HG02884 (cell line): ENCODE measurements at regions not wholly inside any gene's neighbourhood (a gene's known extent, or its start where the extent isn't known, plus 50 kb on each side); places are given as distances from the start of the nearest gene placed in this dataset.

ENCODE experiments used
- ATAC-seq: cut with Tn5 transposase; IDR thresholded peaks from one replicate; pipeline ENCODE4 v1.9.1; 2021; ENCODE audit warnings: mild to moderate bottlenecking, moderate library complexity; ENCODE audit not compliant: unreplicated experiment

DNA sequence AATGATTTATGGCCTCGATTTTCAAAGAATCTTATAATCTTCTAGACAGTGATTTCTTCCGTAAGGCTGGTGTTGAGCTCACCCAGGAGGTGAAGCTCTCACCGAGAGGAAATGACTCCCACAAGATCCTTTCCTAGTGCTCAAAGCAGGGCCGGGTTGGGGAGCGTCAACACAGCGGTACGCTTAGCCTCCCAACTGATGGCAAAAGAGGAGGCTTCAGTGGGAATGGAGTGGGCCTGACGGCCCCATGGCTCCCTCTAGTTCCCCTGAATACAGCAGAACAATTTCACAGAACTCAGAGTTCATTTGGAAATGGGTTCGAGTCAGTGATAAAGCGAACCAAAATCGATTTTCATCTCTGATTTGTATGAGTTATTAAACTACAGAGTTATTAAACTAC is 449.5 kb downstream of the KLF12 start:
- ATAC-seq = no peak

DNA sequence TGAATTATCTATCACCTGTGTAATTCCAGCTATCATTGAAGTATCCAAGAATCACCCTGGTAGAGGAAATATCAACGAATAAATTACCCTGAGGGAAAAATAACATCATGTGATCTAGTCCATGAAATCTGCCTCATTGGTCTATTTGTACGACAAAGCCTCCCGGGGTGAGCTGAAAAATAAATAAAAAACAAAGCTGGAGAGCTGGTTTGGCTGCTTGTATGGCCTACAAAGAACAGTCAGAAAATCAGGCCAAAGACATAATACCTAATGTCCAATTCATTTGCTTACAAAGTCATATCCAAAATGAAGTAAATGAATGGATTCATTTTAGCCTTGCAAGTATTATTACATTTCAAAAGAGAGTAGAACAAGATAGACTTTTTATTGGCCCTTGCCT is 449.9 kb downstream of the KLF12 start:
- ATAC-seq = no peak

DNA sequence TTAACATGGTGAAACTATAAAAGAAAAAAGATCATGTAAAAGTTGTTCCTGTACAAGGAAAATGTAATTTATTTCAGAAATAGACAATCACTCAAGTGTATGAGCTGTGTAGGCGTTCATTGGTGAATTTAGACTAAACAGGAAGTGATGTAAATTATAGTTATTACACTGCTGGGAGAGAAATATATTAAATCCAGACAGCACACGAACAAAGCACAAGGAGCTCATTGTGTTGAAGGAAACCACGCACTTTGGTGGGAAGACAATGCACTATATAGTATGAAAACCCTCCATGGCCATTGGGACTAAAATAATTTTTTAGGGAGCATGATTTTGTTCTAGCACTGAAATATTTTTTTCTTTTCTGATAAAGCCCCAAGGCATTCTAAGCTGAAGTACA is 450.5 kb downstream of the KLF12 start:
- no peak for ATAC-seq

DNA sequence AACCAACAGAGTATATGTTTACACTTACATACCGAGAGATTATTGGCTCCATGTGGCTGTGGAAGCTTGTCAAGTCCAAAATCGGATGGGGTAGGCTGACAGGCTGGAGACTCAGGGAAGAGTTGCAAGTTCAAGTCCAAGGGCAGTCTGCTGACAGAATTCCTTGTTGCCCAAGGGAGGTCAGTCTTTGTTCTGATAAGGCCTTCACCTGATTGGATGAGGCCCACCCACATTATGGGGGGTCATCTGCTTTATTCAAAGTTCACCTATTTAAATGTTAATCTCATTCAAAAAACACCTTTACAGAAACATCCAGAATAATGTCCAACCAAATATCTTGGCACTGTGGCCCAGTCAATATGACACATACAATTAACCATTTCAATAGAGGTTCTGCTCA is 452.4 kb downstream of the KLF12 start:
- ATAC-seq = no peak

DNA sequence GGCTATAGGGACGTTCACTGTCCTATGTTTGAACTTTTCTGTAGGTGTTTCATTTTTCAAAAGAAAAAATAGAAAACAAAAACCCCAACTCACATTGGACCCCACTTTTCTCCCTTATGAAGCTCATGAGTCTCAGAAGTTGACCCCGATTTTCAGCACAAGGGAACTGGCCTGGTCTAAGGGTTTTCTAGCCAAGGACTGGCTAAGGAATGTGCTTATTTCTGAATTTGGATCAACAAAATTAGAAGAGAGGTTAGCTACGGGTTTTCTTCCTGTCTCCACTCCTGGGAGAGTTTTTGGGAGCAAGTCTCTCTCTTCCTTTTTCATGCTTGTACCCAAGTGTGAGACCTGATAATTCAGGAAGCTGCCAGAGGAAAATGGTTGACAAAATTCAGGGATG is 453.2 kb downstream of the KLF12 start:
- ATAC-seq = no peak

DNA sequence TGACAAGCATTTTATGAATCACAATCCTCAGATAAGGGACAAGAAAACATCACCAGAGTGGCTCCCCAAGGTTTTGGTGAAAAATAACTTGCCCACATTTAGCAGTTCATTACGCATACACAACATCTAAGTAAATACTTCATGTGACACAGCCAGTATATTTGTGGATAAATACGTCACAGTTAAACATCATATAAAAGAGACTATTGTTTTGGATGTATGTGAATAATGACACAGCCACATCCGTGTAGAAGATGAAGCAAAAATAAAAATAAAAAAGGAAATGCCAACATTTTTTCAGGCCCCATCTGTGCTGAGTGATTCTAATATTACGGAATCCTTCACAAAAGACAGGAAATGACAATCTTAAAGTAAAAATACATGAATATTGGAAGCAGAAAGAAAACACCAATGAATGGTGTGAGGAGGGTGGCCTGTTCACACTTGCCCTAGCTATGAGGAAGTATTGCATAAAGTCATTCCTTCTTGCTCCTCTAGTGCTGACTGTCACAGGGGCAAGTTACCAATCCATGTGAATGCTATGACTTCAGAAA is 457.1 kb downstream of the KLF12 start:
- ATAC-seq = no peak

DNA sequence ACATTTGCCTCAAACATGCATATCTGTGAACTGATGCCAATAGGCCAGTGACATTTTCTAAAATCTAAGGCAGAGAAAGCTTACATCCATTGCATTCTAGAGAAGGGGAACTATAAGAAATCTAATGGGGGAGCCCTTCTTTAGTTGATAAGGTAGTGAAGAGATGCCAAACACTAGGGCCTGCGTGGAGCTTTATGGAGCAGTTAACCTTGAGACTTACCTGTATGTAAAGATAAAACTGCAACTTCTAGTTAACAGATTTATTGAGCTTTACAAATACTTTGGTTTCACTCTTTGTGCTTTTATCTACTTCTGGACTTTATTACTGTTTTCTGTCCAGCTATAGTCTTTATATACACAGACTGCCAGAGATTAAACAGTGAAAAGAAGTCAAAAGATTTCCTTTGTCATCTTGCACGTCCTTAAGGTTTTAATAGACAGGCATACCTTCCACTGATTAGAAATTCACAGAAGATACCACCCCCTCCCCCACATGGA is 457.6 kb downstream of the KLF12 start:
- no peak for ATAC-seq

DNA sequence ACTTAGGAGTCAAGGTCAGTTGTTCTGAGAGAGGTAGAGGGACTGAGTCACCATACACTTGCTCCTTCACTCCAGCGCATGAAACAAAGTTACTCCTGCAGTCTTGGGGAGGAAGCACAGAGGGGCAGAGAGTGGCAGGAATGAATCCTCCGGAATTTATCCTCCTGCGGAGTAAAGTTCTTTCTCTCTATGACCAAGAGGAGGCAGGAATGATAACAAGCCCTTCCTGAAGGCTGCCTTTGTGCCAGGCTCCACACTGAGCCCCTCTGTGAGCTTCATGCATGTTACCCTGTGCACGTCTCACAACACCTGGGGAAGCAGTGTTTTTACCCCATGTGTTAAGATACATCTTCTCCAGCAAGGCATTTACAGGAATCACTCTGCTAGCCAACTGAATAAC is 458.4 kb downstream of the KLF12 start:
- ATAC-seq = no peak

DNA sequence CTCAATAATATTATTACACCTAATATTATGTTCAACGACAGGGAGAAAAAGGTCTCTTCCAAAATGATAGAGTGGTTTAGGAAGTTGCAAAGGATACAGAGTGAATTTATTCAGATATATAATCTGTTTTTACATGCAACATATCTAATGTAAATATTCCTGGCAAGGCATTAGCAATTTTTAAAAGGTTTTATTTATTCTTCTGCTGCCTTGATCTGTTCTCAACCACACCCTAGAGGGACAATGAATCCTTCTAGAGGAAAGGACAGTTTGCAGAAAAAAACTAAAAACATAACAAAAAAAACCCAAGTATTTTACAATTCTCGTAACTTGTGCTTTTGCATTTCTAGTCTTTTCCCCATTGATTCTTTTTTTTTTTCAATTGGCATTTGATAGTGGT is 459.6 kb downstream of the KLF12 start:
- ATAC-seq = no peak

DNA sequence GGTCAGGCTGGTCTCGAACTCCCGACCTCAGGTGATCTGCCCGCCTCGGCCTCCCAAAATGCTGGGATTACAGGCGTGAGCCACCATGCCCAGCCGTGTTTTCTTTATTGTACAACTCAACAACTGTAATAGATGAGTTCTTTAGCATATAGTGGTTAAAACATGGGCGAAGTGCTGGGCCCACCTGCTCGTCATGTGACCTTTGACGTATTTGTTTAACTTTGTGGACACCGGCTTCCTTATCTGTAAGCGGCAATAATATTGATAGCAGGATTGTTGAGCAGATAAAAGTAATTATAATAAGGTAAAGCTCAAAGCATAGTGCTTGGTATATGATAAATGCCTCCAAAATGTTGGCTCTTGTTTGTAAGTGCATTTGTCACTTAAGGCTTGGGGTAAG is 460.3 kb downstream of the KLF12 start:
- ATAC-seq = no peak

DNA sequence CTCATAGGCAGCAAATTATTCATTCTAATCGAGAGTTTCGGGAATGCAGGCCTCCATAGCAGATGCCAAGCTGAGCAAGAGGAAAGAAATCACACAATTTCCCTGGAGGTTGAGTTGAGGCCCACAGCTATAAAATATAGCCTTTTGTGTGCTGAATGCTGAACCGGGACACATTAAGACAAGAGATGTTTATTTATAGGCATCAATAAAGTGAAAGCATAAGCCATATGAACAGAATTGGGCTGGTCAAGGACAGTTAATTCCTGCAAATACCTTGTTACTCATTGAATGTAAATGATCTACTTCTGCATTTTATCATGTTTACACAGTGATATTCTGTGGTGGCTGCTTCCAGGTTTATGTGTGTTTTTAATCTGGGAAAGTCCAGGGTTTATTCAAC is 461.7 kb downstream of the KLF12 start:
- no peak for ATAC-seq

DNA sequence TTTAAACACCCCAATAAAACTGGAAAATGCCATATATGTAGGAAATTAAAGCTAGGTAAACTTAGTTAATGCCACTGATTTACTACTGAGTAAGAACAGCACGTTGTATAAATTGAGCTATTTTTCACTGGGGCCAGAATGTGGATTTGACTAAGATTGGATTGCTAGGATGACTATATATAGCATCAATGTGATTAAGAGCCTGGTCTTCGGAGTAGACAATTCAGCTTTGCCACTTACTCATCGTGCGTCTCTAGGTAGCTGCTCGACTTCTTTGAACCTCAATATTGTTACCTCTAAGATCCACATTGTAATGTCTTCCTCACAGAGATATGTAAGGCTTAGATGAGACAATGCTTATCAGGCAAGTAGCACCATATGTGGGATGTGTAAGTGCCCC is 462.5 kb downstream of the KLF12 start:
- no peak for ATAC-seq

DNA sequence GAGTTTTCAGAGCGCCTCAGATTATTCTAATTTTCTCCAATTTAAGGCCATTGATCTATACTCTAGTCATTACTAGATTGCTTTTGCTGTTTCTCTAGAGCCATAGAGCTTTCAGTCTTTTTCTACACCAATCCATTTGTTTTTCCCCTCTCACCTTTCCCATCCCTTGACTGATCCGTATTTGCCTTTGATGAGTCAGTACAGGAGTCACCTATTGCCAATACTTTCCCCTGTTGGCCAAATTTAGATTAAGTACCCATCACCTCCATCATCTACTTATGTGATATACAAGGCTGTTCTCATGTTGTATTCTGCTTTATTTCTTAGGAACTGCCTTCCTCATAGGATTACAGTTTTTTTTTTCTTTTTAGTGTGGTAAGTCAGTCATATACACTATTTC is 463.2 kb downstream of the KLF12 start:
- no peak for ATAC-seq

DNA sequence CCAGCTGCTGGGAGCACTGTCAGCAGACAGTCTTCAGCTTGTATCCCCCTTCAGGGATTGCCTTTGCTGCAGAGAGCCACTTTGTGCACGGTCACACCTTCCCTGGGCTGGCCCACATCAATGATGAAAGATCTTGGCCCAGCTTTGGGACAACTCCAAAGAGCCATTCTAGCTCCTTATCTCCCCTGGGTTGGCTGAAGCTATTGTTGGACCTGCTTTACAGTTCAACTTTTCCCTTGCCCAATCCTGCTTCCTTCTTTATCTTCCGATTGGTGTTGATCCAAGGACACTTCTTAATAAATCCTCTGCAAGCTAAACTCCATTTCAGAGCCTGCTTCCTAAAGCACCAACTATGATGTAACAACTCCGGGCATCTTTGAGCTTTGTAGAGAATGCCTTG is 466.4 kb downstream of the KLF12 start:
- no peak for ATAC-seq

DNA sequence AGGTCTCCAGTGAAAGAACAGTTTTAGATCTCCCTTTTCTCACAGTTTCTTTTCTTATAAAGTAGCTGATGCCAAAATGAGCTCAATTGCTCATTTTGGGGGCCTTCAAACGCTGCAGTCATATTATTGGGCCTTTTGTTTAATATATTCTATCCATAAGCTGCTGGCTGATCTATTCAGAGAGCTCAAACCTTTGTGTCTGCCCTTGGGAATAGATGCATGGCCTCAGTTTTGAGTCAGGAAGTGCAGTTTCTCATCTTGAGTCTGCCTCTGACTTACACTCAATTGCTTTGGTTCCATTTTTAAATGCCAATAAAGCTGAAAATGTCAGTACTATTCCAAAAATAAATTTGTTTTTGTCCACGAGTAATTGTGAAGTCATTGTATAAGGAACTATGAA is 468.9 kb downstream of the KLF12 start:
- no peak for ATAC-seq

DNA sequence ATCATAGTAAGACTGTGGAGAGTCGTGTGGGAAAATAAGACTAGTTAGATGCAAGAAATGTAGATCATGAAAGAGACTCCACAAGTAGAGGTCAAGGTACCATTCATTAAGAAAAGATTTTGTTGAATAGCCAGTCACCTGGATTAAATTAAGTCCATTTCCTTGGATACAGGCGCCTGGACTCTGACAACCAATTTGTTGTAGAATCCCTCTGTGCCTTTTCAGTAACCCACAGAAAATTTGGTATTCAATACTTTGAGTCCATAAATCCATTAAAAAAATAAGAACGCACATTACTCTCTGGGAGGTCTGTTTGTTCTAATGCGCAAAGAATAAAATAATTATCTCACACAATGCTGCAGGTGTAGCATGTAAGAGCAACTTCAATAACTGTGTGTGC is 469.4 kb downstream of the KLF12 start:
- ATAC-seq = no peak

DNA sequence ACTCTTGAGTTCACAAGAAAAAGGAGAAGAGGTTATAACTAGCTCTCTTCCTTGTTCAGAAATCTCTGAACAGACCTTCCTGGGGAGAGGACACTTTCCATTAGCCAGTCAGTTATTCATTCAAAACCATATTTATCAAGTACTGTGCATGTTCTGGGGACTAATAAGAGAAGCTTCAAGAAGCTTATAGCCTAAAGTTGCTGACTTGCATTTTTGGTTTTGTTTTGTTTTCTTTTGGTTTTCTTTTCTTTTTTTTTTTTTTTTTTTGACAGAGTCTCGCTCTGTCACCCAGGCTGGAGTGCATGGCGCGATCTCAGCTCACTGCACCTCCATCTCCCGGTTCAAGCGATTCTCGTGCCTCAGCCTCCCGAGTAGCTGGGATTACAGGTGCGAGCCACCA is 471.4 kb downstream of the KLF12 start:
- ATAC-seq = no peak

DNA sequence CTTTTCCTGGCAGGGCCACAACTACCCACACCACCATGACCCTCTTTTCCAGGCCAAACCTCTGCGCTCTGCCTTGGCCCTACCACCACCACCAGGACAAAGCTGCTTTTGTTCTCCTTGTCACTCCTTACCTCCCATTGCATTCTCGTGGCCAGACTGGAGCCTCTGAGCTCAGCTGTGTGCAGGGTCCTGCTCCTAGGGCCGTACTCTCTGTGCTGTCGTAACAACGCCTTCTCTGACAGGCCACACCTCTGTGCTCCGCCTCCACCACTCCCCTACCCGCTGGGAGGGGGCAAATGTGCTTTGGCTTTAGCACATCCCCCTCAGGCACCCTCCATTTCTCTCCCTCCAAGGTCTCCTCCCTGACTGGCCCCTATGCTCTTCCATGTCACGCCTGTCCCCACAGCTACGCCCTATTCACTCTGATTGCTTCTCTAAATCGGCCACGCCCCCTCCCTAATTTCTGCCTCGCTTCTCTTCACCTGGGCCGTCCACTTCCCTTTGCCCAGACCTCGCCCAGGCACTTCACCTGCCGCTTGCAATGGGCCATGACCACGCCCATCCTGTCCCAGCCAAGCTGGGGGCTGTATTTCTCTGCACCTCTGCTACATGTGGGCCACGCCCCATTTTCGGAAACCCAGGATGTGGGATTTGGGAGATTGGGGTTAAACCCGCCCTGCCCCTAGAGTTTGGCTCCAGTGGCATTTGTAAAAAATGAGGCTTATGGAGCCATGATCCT is 472.3 kb downstream of the KLF12 start:
- ATAC-seq = no peak

DNA sequence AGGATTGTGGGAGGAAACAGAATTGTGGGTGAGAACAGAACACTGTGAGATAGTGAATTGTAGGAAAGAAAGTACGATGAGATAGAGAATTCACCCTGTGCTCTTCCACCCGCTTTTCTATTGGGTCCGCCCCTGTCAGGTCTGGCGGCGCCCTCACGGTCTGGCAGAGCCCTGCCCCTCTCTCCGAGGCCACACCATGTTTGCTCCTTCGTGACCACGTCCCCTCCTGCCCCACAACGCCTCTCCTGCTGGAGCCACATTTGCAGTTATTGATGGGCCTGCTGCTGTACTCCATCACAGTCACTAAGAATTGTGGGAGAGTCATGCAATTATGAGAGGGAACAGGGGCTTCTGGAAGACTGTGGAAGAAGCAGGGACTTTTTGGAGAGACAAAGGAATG is 473.1 kb downstream of the KLF12 start:
- ATAC-seq = no peak

DNA sequence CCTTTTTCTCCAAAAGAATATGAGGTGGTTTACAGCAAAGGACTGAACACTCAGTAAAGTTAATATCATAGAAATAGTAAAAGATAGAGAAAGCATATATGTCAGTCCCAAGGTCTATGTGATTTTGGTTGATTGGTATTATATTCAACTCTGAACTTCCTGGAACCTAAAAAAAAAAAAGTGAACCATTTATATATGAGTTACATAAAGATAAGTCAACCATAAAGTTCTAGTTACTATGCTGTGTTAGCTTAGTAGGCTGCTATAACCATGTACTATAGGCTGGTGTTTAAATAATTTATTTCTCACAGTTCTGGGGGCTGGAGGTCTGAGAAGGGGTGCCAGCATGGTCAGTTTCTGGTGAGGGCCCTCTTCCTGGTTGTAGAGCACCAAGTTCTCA is 475.6 kb downstream of the KLF12 start:
- no peak for ATAC-seq

DNA sequence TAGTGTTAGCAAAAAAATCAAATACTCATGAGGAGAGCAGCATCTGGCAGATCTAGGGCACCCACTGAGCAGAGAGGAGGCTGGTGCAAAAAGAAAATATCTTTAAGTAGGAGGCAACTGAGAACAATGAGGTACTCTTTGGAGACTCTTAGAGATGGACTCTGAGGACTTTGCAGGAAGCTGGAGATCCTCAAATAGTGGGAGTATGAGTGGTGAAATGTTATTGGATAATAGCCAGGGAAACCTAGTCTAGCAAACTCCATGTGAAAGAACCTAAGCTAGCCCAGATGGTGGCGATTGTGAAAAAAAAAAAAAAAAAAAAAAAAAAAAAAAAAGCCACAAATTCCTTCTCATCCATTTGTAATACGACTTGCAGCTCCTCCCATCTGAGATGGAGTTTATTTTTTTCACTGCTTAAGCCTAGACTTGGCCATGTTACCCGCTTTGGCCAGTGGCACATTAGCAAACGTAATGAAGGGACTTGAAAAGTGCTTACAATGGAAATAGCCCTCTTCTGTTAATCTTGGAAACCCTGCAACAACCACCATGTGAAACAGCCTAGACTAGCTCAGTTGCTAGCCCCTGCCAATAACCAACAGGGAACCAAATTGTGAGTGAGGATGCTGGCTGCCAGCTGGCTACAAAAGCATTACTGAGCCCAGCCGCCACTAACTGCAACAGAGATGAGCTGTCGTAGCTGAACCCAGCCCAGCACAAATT is 476.2 kb downstream of the KLF12 start:
- ATAC-seq = no peak

DNA sequence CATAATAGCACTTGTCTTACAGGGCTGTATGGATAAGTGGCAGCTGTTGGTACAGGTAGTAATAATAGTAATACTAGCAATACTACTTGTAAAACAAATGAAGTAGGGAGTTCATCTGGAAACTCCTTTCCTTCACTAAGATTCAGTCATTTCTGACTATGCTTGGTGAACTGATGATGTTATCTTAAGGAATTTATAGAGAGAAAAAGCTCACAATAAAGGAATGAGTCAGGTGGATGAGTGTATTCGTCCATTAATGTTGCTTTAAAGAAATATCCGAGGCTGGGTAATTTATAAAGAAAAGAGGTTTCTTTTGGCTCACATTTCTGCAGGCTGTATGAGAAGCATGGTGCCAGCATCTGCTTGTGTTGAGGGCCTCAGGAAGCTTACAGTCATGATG is 477.3 kb downstream of the KLF12 start:
- no peak for ATAC-seq
